ENCODE measurements at regions not wholly inside any gene's neighbourhood (a gene's known extent, or its start where the extent isn't known, plus 50 kb on each side); places are given as distances from the start of the nearest gene placed in this dataset.

- TF ChIP-seq EP300 (IDR thresholded peaks at IDR 0.05): no peak
- no peak for TF ChIP-seq POLR2AphosphoS5 (IDR thresholded peaks at IDR 0.05)
- no peak for TF ChIP-seq CTCF (IDR thresholded peaks at IDR 0.05)
- TF ChIP-seq POLR2A (IDR thresholded peaks at IDR 0.05): no peak
- H3K36me3 ChIP-seq: no peaks in the 10 kb centered on the region
- H3K27ac ChIP-seq: no peak overlapping the region
- no peak overlapping the region for H3K4me3 ChIP-seq
- no peaks in the 10 kb centered on the region for H3K27me3 ChIP-seq
- H3K4me1 ChIP-seq: no peaks in the 10 kb centered on the region
- 67 to 87% methylated on average over 3 of the region's 3 CpGs for WGBS, 2 donors
- DNase-seq (no peak), ATAC-seq (ENCODE audit: low FRiP score in 2 of 2) (no peak)
- no peaks in the 10 kb centered on the region for H3K9me3 ChIP-seq
These were observed 113.0 kb downstream of the KIF4B start for GRCh38 chr5:155126573-155126972.

- Histone ChIP-seq H3K9me3 (no peaks in the 10 kb centered on the region), H3K4me3 (no peak overlapping the region), H3K4me1 (no peaks in the 10 kb centered on the region), H3K27me3 (no peaks in the 10 kb centered on the region), H3K27ac (no peak overlapping the region), H3K36me3 (no peaks in the 10 kb centered on the region)
- DNase-seq: no peak
- TF ChIP-seq CTCF (IDR thresholded peaks at IDR 0.05): no peak
- TF ChIP-seq POLR2A (IDR thresholded peaks at IDR 0.05): no peak
- TF ChIP-seq POLR2AphosphoS5 (IDR thresholded peaks at IDR 0.05): no peak
- TF ChIP-seq EP300 (IDR thresholded peaks at IDR 0.05): no peak
- no peak for ATAC-seq (ENCODE audit: low FRiP score in 2 of 2)
- WGBS, 2 donors: 90 to 94% methylated on average over 5 of the region's 5 CpGs
These were observed 114.0 kb downstream of the KIF4B start for GRCh38 chr5:155127552-155127951.

DNA sequence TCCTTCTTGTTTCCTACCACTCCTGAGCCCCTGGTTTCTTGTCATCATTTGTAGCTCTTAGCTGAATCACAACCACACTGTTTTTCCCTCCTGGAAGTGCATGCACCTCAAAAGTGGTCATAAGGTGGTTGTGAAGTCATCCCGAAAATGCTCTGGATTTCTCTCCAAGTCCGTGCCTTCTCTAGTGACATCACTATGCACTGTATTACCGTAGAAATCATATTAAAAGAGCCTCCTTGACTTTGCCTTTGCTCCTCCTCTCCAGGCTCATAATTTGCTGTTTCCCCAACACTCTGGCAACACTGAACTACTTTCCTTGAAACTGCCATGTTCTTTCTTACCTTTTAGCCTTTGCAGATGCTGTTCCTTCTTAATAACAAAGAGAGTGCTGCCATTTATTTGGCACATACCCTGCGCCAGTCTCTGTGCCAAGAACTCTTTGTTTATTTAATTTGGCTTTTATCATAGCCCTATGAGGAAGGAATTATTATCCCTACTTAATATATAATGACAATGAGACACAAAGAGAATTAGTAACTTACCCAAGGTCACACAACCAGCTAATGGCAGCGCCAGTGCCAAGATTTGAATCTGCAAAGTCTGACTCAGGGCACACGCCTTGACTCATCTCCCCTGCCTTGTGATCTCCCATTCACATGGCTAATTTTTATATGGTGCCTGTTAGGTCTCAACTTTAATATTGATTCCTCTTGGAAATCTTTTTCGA is 115.4 kb downstream of the KIF4B start:
- Histone ChIP-seq H3K4me3 (no peak overlapping the region), H3K4me1 (no peaks in the 10 kb centered on the region), H3K9me3 (no peaks in the 10 kb centered on the region), H3K27me3 (no peaks in the 10 kb centered on the region), H3K36me3 (no peaks in the 10 kb centered on the region), H3K27ac (no peak overlapping the region)
- DNase-seq (no peak), ATAC-seq (ENCODE audit: low FRiP score in 2 of 2) (no peak)
- 73 to 75% methylated on average over 7 of the region's 7 CpGs for WGBS, 2 donors
- TF ChIP-seq CTCF (IDR thresholded peaks at IDR 0.05) (no peak), POLR2AphosphoS5 (IDR thresholded peaks at IDR 0.05) (no peak), EP300 (IDR thresholded peaks at IDR 0.05) (no peak), POLR2A (IDR thresholded peaks at IDR 0.05) (no peak)

DNA sequence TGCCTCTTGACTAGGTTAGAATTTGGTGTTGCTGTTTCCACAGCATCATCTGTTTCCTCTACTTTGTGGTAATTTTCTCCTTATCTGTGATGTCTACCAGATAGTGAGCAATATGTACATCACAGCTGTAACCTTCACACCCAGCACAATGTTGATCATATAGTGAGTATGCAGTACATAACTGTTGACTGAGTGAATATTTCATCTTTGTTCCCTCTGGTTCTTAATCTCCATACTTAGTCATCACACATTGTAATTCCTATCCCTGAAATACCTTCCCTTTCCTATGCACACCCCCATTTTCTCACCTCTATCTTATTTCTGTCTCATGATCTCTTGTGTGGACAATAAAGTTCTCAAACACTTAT is 115.9 kb downstream of the KIF4B start:
- TF ChIP-seq POLR2A (IDR thresholded peaks at IDR 0.05) (no peak), EP300 (IDR thresholded peaks at IDR 0.05) (no peak), CTCF (IDR thresholded peaks at IDR 0.05) (no peak), POLR2AphosphoS5 (IDR thresholded peaks at IDR 0.05) (no peak)
- no peak overlapping the region for H3K4me3 ChIP-seq

DNA sequence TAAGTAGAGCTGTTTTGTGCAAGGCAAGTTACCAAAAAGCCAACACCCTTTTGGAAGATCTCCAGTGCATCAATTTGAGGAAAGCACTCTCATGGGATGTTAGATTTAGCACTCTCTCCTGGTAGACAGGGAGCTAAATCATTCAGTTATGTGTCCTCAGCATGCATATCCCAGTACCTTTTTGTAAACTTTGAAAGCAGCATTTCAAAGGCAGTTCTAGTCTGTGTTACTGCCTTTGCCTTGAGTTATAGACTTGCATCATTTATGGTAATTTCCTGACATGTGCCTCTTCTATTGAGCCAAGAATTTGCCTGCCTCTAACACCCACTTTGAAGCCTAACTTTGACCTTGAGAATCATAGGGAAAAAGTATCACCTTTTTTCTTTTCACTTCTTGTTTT is 120.6 kb downstream of the KIF4B start:
- H3K27me3 ChIP-seq: no peaks in the 10 kb centered on the region
- H3K9me3 ChIP-seq: no peaks in the 10 kb centered on the region
- TF ChIP-seq POLR2A (IDR thresholded peaks at IDR 0.05): no peak
- TF ChIP-seq CTCF (IDR thresholded peaks at IDR 0.05): no peak
- TF ChIP-seq POLR2AphosphoS5 (IDR thresholded peaks at IDR 0.05): no peak
- TF ChIP-seq EP300 (IDR thresholded peaks at IDR 0.05): no peak
- DNase-seq (no peak), ATAC-seq (ENCODE audit: low FRiP score in 2 of 2) (no peak)
- H3K4me3 ChIP-seq: no peak overlapping the region
- no peak overlapping the region for H3K27ac ChIP-seq
- no peaks in the 10 kb centered on the region for H3K4me1 ChIP-seq
- H3K36me3 ChIP-seq: no peaks in the 10 kb centered on the region

More for the DNA sequence above, 115.9 kb downstream of the KIF4B start:
- Histone ChIP-seq H3K27ac (no peak overlapping the region), H3K36me3 (no peaks in the 10 kb centered on the region), H3K9me3 (no peaks in the 10 kb centered on the region), H3K27me3 (no peaks in the 10 kb centered on the region), H3K4me1 (no peaks in the 10 kb centered on the region)
- ATAC-seq (ENCODE audit: low FRiP score in 2 of 2) (no peak), DNase-seq (no peak)
